ENCODE measurements at regions not wholly inside any gene's neighbourhood (a gene's known extent, or its start where the extent isn't known, plus 50 kb on each side); places are given as distances from the start of the nearest gene placed in this dataset.

GRCh38 chr2:107669335-107669734 lies 157.4 kb upstream of the RGPD4 start:
- no peaks in the 10 kb centered on the region for H3K9me2 ChIP-seq
- no peaks in the 10 kb centered on the region for H3K79me2 ChIP-seq (ENCODE audit: insufficient read depth)
- H3K9me3 ChIP-seq, result no peaks in the 10 kb centered on the region
- ChIA-PET CTCF (interaction anchor here (0.7 to 1.4 kb wide), 4 partner anchors 660 to 1031 kb away, joined by 3 to 4 read pairs (median 3); no protein-coding TSS in a partner anchor), POLR2A (no interaction called here)
- H3K27me3 ChIP-seq (ENCODE audit: insufficient read depth), result no peaks in the 10 kb centered on the region
- H3K36me3 ChIP-seq (replicated peaks in 1 of 2; ENCODE audit: control insufficient read depth in 1 of 2, insufficient read depth in 2 of 2, low read length in 1 of 2), result no peaks in the 10 kb centered on the region
- H4K20me1 ChIP-seq (ENCODE audit: insufficient read depth), result no peaks in the 10 kb centered on the region
- no peak overlapping the region for H3K27ac ChIP-seq (ENCODE audit: low read depth in 2 of 2, low read length in 1 of 2)
- H3F3A ChIP-seq (replicated peaks; ENCODE audit: insufficient read depth), result no peaks in the 10 kb centered on the region
- no peak overlapping the region for H2AFZ ChIP-seq (ENCODE audit: low read depth)
- WGBS (ENCODE audit: low lambda C conversion rate), result 12% methylated on average over 4 of the region's 4 CpGs
- no peak for TF ChIP-seq RXRA (IDR thresholded peaks at IDR 0.05; ENCODE audit: borderline replicate concordance, low read depth)
- TF ChIP-seq TAF1 (IDR thresholded peaks at IDR 0.05; ENCODE audit: borderline replicate concordance, low read depth, low read length), result no peak
- peak; percentile 72 for TF ChIP-seq RAD21 (IDR thresholded peaks at IDR 0.05; ENCODE audit: low read length)
- no peak for TF ChIP-seq FOXM1 (IDR thresholded peaks at IDR 0.05; ENCODE audit: low read depth)
- TF ChIP-seq, protein P1, sequence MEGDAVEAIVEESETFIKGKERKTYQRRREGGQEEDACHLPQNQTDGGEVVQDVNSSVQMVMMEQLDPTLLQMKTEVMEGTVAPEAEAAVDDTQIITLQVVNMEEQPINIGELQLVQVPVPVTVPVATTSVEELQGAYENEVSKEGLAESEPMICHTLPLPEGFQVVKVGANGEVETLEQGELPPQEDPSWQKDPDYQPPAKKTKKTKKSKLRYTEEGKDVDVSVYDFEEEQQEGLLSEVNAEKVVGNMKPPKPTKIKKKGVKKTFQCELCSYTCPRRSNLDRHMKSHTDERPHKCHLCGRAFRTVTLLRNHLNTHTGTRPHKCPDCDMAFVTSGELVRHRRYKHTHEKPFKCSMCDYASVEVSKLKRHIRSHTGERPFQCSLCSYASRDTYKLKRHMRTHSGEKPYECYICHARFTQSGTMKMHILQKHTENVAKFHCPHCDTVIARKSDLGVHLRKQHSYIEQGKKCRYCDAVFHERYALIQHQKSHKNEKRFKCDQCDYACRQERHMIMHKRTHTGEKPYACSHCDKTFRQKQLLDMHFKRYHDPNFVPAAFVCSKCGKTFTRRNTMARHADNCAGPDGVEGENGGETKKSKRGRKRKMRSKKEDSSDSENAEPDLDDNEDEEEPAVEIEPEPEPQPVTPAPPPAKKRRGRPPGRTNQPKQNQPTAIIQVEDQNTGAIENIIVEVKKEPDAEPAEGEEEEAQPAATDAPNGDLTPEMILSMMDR (IDR thresholded peaks at IDR 0.05), result peak; percentile 44
- no peak for TF ChIP-seq MXI1 (IDR thresholded peaks at IDR 0.05; ENCODE audit: low read depth, low read length)
- TF ChIP-seq SIN3A (IDR thresholded peaks at IDR 0.05; ENCODE audit: borderline replicate concordance, low read depth, low read length), result no peak
- no peak for TF ChIP-seq TCF12 (IDR thresholded peaks at IDR 0.05)
- no peak for TF ChIP-seq FOXJ3 (CRISPR knock-in tag; IDR thresholded peaks at IDR 0.05)
- no peak for TF ChIP-seq RCOR1 (IDR thresholded peaks at IDR 0.05; ENCODE audit: low read length)
- no peak for TF ChIP-seq MAX (IDR thresholded peaks at IDR 0.05; ENCODE audit: low read depth)
- TF ChIP-seq SMC3 (IDR thresholded peaks at IDR 0.05; ENCODE audit: low read depth, low read length), result peak; percentile 46
- no peak for TF ChIP-seq CHD2 (IDR thresholded peaks at IDR 0.05; ENCODE audit: low read length, partially characterized antibody)
- no peak for TF ChIP-seq POLR2AphosphoS5 (IDR thresholded peaks at IDR 0.05; ENCODE audit: low read depth, low read length)
- DNase-seq, result peak; percentile 30
- H3K9ac ChIP-seq, result no peak overlapping the region
- H3K4me3 ChIP-seq (ENCODE audit: low read depth in 2 of 2, low read length in 1 of 2), result no peak overlapping the region
- no peak overlapping the region for H3K4me2 ChIP-seq
- H3K4me1 ChIP-seq (ENCODE audit: control insufficient read depth in 1 of 2, insufficient read depth in 2 of 2, low read depth in 1 of 2, low read length in 1 of 2), result no peaks in the 10 kb centered on the region

DNA sequence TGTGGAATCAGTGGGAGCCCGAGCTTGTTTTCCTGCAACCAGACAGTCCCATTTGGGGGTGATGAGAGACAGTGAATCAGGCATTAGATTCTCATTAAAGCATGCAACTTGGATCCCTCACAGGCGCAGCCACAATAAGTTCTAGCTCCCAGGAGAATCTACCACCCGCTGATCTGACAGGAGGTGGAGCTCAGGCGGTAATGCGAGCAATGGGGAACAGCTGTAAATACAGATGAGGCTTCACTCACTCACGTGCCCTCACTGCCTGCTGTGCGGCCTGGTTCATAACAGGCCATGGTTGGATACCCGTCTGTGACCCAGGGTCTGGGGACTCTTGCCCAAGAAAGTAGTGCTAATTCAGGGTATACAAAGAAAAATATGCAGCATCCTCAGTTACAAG lies 144.8 kb upstream of the RGPD4 start:
- no peak overlapping the region for H3K4me3 ChIP-seq (ENCODE audit: low read depth in 2 of 2, low read length in 1 of 2)
- no peaks in the 10 kb centered on the region for H4K20me1 ChIP-seq (ENCODE audit: insufficient read depth)
- H3K36me3 ChIP-seq (replicated peaks in 1 of 2; ENCODE audit: control insufficient read depth in 1 of 2, insufficient read depth in 2 of 2, low read length in 1 of 2), result no peaks in the 10 kb centered on the region
- H3K9ac ChIP-seq, result no peak overlapping the region
- H2AFZ ChIP-seq (ENCODE audit: low read depth), result no peak overlapping the region
- peaks cover 0 to under 1% of the 10 kb centered on the region in 2 experiments; a peak in 1 of 4 replicates for H3K4me1 ChIP-seq (ENCODE audit: control insufficient read depth in 1 of 2, insufficient read depth in 2 of 2, low read depth in 1 of 2, low read length in 1 of 2)
- no peaks in the 10 kb centered on the region for H3K9me2 ChIP-seq
- no peak overlapping the region for H3K27ac ChIP-seq (ENCODE audit: low read depth in 2 of 2, low read length in 1 of 2)
- 52% methylated on average over 7 of the region's 8 CpGs for WGBS (ENCODE audit: low lambda C conversion rate)
- H3F3A ChIP-seq (replicated peaks; ENCODE audit: insufficient read depth), result no peaks in the 10 kb centered on the region
- DNase-seq, result no peak
- TF ChIP-seq REST (IDR thresholded peaks at IDR 0.05; ENCODE audit: low read depth, low read length), result no peak
- ChIA-PET CTCF (no interaction called here), POLR2A (no interaction called here)
- H3K79me2 ChIP-seq (ENCODE audit: insufficient read depth), result no peaks in the 10 kb centered on the region
- H3K4me2 ChIP-seq, result no peak overlapping the region
- no peaks in the 10 kb centered on the region for H3K27me3 ChIP-seq (ENCODE audit: insufficient read depth)
- no peaks in the 10 kb centered on the region for H3K9me3 ChIP-seq

Data from SK-N-SH (cell line).